GM18909 (cell line): ENCODE measurements at regions not wholly inside any gene's neighbourhood (a gene's known extent, or its start where the extent isn't known, plus 50 kb on each side); places are given as distances from the start of the nearest gene placed in this dataset.

Source experiments
- ATAC-seq: cut with Tn5 transposase; IDR thresholded peaks from one replicate; pipeline ENCODE4 v1.9.1; 2021; ENCODE audit warnings: mild to moderate bottlenecking; ENCODE audit not compliant: unreplicated experiment, poor library complexity

- no peak for ATAC-seq
Observed at GRCh38 chr15:53462651-53463050, 296.8 kb downstream of the WDR72 start.

- no peak for ATAC-seq
Observed at GRCh38 chr15:53461677-53462076, 297.8 kb downstream of the WDR72 start.

DNA sequence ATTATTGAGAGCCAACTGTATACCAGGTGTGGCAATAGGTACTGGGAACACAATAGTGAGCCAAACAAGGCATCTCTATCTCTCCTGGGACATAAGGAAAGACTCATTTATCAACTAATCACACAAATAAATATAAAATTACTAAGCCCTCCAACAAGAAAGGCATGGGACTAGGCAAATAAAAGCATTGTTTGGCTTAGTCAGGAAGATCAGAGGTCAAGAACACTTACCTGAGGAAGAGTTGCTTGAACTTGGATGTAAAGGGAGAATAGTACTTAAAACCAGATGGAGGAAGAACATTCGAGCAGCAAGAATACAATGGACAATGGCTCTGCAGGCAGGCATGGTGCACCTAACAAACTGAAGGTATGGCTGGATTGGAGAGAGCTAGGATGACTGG is 300.7 kb downstream of the WDR72 start:
- no peak for ATAC-seq

GRCh38 chr15:53457479-53457878 is 302.0 kb downstream of the WDR72 start:
- no peak for ATAC-seq

- ATAC-seq = no peak
Observed at GRCh38 chr15:53454843-53455721, 304.4 kb downstream of the WDR72 start.

DNA sequence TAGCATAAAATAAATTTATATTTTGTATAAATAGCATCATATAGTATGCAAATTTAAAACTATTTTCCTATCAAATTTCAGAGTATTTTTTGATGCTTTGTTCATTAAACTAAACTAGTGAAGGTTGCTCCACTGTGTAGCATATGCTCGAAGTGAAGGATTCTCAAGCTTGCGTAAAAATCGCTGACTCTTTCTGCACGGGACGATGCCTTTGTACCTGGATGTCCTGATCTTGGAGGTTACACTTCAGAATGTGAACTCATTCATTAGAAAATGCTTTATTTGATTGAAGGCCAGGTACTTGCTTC is 305.0 kb downstream of the WDR72 start:
- no peak for ATAC-seq

- ATAC-seq = no peak
Observed at GRCh38 chr15:53453253-53454105, 306.0 kb downstream of the WDR72 start.

- no peak for ATAC-seq
Observed at GRCh38 chr15:53448232-53449015, 311.0 kb downstream of the WDR72 start.

- no peak for ATAC-seq
Observed at GRCh38 chr15:53447742-53448141, 311.7 kb downstream of the WDR72 start.

DNA sequence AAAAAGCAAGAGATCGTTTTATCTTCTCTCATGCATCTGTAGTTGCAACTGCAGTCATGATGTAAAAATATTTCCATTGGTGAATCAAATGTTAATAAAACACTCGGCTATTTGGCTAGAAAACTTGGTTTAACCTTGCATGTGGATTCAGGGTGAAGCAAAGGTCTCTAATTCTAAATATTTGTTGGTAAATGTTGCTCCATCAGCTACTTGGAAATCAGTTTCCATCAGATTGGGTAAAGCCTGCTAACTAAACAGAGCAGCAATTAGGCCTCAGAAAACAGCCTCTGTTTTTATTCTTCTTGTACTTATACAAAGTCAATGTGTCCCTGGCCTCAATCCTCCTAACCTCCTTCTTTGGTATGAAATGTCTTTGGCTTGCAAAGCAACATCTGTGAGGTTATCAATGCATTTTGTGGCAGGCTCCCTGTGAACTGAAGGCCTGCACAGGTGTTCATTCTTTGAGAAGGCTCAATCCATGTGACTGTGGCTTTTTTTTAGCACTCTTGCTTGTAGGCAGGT is 312.3 kb downstream of the WDR72 start:
- ATAC-seq = no peak

- no peak for ATAC-seq
Observed at GRCh38 chr15:53446376-53446775, 313.1 kb downstream of the WDR72 start.

DNA sequence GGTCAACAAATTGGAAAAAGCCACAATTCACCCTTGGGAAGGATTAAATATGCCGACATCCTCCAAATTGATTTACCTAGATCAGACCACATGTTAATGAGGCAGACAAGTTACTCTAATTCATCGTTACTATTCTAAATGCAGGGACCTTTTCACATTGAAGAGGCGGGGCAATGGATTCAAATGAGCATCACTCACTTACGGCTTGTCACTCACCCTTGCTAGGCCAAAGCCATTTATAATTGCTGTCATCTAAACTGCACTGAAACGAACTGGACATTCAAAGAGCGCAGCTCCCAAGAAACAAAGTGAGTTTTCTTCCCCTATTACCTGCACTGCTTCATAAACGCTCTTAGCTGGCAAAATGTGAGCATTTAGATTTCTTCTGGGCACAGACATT is 313.9 kb downstream of the WDR72 start:
- no peak for ATAC-seq

DNA sequence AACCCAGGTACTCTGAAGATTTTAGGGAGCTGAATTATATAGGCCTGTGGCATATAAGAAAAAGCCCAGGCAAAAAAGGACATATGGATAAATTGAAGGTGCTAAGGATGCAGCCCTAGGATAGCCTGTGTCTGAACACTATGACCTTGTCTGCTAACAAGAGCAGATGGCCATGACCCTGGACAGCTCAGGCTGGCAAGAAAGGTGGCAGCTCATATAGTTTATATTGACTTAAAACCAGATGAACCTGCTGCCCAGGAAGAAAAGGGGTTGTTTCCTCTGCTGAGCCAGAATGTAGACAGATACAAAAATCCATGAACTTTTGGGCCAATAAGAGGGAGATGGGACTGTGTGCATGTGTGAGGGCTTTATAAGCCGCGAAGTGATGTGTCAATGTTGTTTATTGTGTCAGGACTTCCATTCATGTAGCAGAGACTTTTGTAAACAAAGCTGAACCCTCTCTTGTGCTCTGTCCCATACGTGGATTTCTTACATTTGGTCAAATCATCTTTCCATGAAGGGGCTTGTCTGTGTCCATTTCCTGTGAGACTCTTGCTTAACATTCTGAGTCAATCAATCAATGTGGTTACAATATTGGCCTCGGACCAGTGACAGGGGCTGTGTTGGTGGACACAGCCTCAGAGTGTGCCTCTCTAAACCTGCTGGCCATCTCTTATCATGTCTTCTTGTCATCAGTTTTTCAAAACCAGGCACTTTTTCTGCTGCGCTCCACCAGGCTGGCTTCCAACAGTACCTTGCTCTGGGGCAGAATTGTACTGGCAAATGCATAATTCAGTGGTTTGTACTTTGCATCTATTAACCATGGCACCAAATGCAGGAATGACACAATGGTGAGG is 321.2 kb downstream of the WDR72 start:
- ATAC-seq = no peak

DNA sequence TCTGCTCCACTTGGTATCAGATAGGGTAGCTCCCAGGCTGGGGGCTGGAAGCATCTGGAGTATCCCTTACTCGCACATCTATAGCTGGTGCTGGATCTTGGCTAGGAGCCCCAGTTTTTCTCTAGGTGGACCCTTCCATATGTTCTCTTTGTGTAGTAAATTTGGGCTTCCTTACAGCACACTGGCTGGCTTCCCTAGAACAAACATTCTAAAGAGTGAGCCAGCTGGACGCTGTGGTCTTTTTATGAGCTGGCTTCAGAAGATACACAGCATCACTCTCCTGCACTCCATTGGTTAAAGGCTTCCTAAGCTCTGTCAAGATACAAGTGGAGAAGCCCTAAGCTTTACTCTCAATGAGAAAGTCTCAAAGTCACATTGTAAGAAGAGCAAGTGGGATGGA is 322.1 kb downstream of the WDR72 start:
- no peak for ATAC-seq

DNA sequence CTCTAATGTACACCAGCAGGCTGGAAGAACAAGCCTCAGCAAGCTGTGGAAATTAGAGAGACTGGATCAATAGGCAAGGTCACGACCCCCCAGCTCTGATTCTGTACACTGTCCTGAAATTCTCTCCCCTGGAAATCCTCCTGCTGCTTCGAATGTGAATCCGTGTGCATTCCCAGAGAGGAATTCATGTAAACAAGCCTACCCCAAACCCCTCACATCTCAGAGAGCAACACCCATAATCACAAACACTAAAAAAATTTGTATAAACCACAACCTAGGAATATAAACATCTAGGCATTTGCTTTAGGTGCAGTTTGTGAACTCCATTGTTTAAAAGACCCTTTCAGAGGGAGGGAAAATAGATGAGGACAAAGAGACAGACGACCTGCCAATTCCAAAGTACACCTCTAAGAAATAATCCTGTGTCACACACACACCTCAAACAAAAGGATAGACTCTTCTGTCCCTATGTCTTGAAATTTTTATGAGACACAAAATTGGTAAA is 325.2 kb downstream of the WDR72 start:
- ATAC-seq = no peak

- no peak for ATAC-seq
Observed at GRCh38 chr15:53416219-53416940, 343.1 kb downstream of the WDR72 start.

- ATAC-seq = no peak
Observed at GRCh38 chr15:53414167-53414566, 345.3 kb downstream of the WDR72 start.

- ATAC-seq = no peak
Observed at GRCh38 chr15:53412542-53412941, 346.9 kb downstream of the WDR72 start.
